ENCODE measurements at regions not wholly inside any gene's neighbourhood (a gene's known extent, or its start where the extent isn't known, plus 50 kb on each side); places are given as distances from the start of the nearest gene placed in this dataset.
"Not testable (repeated sequence)": the region's sequence is repeated elsewhere in the genome, so short reads cannot be mapped to it uniquely, and the experiment has no call there.

GRCh38 chrX:45445745-45446412 is 245.2 kb upstream of the DIPK2B start:
- DNase-seq = no peak

- no peak for DNase-seq
Observed at GRCh38 chrX:45437186-45437585, 236.5 kb upstream of the DIPK2B start.

GRCh38 chrX:45435481-45435880 is 234.8 kb upstream of the DIPK2B start:
- no peak for DNase-seq

- DNase-seq = no peak
Observed at GRCh38 chrX:45434231-45434630, 233.6 kb upstream of the DIPK2B start.

GRCh38 chrX:45428831-45429230 is 228.2 kb upstream of the DIPK2B start:
- DNase-seq = no peak

- no peak for DNase-seq
Observed at GRCh38 chrX:45424326-45424725, 223.7 kb upstream of the DIPK2B start.

GRCh38 chrX:45422216-45422925 is 221.7 kb upstream of the DIPK2B start:
- no peak for DNase-seq

GRCh38 chrX:45421806-45422205 is 221.1 kb upstream of the DIPK2B start:
- DNase-seq = no peak

- DNase-seq = no peak
Observed at GRCh38 chrX:45404206-45404605, 203.5 kb upstream of the DIPK2B start.

- DNase-seq = no peak
Observed at GRCh38 chrX:45401923-45402322, 201.2 kb upstream of the DIPK2B start.

GRCh38 chrX:45400951-45401725 is 200.5 kb upstream of the DIPK2B start:
- DNase-seq = not testable (repeated sequence)

- DNase-seq = no peak
Observed at GRCh38 chrX:45400027-45400779, 199.5 kb upstream of the DIPK2B start.

GRCh38 chrX:45385757-45386156 is 185.1 kb upstream of the DIPK2B start:
- DNase-seq = no peak

- no peak for DNase-seq
Observed at GRCh38 chrX:45381841-45382240, 181.2 kb upstream of the DIPK2B start.

- no peak for DNase-seq
Observed at GRCh38 chrX:45381366-45381765, 180.7 kb upstream of the DIPK2B start.

- DNase-seq = no peak
Observed at GRCh38 chrX:45379236-45379635, 178.6 kb upstream of the DIPK2B start.

- no peak for DNase-seq
Observed at GRCh38 chrX:45372151-45372550, 171.5 kb upstream of the DIPK2B start.

GRCh38 chrX:45368705-45369104 is 168.0 kb upstream of the DIPK2B start:
- DNase-seq = no peak

GRCh38 chrX:45363596-45363995 is 162.9 kb upstream of the DIPK2B start:
- no peak for DNase-seq

GRCh38 chrX:45360571-45360970 is 159.9 kb upstream of the DIPK2B start:
- no peak for DNase-seq

- DNase-seq = no peak
Observed at GRCh38 chrX:45358392-45358791, 157.7 kb upstream of the DIPK2B start.

GRCh38 chrX:45353456-45353855 is 152.8 kb upstream of the DIPK2B start:
- no peak for DNase-seq

GRCh38 chrX:45352611-45353010 is 151.9 kb upstream of the DIPK2B start:
- DNase-seq = no peak

Data from CD4-positive, alpha-beta T cell treated with Interleukin-15 for 1 hour (primary cell).